H1 (cell line): ENCODE measurements at regions not wholly inside any gene's neighbourhood (a gene's known extent, or its start where the extent isn't known, plus 50 kb on each side); places are given as distances from the start of the nearest gene placed in this dataset.

Experiments used
- BACH1 ChIP-seq: IDR thresholded peaks from 2 replicates; pipeline ENCODE4 v1.6.1; 2012; ENCODE audit warnings: low read length, improper control_type of control experiment
- BRCA1 ChIP-seq: IDR thresholded peaks from 2 replicates; pipeline ENCODE4 v1.6.1; 2012; ENCODE audit warnings: low read depth, low read length, improper control_type of control experiment
- CTBP2 ChIP-seq: IDR thresholded peaks from 2 replicates; pipeline ENCODE4 v1.7.0; 2011; ENCODE audit warnings: borderline replicate concordance, mild to moderate bottlenecking, moderate library complexity, mixed read lengths, low read length; ENCODE audit not compliant: insufficient read depth, insufficient read length
- EP300 ChIP-seq, 2 experiments: IDR thresholded peaks; 1 replicate in 1 of 2; 2 replicates in 1 of 2; pipeline ENCODE4 v1.6.1; 2011 to 2012; ENCODE audit warnings: low read depth in 2 of 2, low read length in 2 of 2, mild to moderate bottlenecking in 2 of 2, borderline replicate concordance in 1 of 2, inconsistent platforms in 1 of 2, moderate library complexity in 1 of 2
- HDAC2 ChIP-seq, 2 experiments: fragments of 300-600 bp in 1 of 2; sonication (generic) in 1 of 2; IDR thresholded peaks; 2 replicates each; pipeline ENCODE4 v1.6.1; 2011 to 2012; ENCODE audit warnings: low read depth in 2 of 2, low read length in 2 of 2, mild to moderate bottlenecking in 2 of 2, moderate library complexity in 2 of 2, borderline replicate concordance in 1 of 2, inconsistent platforms in 1 of 2
- JUND ChIP-seq: IDR thresholded peaks from 2 replicates; pipeline ENCODE4 v1.6.1; 2011; ENCODE audit warnings: mild to moderate bottlenecking, improper control_type of control experiment, low read length
- KDM4A ChIP-seq: IDR thresholded peaks from one replicate; pipeline ENCODE4 v1.7.1; 2012; ENCODE audit warnings: low read depth, mild to moderate bottlenecking, moderate library complexity, low read length, inconsistent platforms; ENCODE audit not compliant: severe bottlenecking
- MAFK ChIP-seq: IDR thresholded peaks from 2 replicates; pipeline ENCODE4 v1.6.1; 2012; ENCODE audit warnings: low read depth, mild to moderate bottlenecking, improper control_type of control experiment, low read length
- RFX5 ChIP-seq: IDR thresholded peaks from 2 replicates; pipeline ENCODE4 v1.6.1; 2011; ENCODE audit warnings: low read depth, low read length, improper control_type of control experiment, borderline replicate concordance
- SP1 ChIP-seq: IDR thresholded peaks from 2 replicates; pipeline ENCODE4 v1.6.1; 2011; ENCODE audit warnings: low read depth, low read length
- SP4 ChIP-seq: IDR thresholded peaks from 2 replicates; pipeline ENCODE4 v1.6.1; 2012; ENCODE audit warnings: low read length, inconsistent platforms
- SRF ChIP-seq: IDR thresholded peaks from 2 replicates; pipeline ENCODE4 v1.6.1; 2011; ENCODE audit warnings: mild to moderate bottlenecking, low read depth, low read length, moderate library complexity
- TF ChIP-seq, protein P1 (sequence below): fragments of 300-600 bp; sonication (generic); IDR thresholded peaks from 2 replicates; pipeline ENCODE4 v1.7.1; 2012; ENCODE audit warnings: low read length, moderate library complexity, mild to moderate bottlenecking, inconsistent platforms; ENCODE audit not compliant: insufficient replicate concordance

DNA sequence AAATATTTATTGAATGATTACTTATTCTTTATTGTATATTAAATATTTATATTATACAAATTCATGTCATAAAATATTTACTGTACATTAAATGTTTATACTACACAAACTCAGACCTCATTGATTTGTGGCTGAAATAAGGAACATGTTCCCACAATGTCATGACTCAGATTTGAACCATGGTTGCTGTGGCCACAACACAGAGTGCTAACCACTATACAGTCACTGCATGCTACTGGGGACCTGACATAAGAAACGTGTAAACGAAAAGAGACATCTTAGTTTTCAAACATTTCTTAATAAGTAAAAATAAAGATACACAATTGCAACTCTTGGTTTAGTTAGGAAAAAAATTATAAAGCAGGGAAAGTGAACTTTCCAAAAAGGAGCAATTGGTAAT lies 99.1 kb upstream of the AGTR1 start (continued):
- TF ChIP-seq, protein P1, sequence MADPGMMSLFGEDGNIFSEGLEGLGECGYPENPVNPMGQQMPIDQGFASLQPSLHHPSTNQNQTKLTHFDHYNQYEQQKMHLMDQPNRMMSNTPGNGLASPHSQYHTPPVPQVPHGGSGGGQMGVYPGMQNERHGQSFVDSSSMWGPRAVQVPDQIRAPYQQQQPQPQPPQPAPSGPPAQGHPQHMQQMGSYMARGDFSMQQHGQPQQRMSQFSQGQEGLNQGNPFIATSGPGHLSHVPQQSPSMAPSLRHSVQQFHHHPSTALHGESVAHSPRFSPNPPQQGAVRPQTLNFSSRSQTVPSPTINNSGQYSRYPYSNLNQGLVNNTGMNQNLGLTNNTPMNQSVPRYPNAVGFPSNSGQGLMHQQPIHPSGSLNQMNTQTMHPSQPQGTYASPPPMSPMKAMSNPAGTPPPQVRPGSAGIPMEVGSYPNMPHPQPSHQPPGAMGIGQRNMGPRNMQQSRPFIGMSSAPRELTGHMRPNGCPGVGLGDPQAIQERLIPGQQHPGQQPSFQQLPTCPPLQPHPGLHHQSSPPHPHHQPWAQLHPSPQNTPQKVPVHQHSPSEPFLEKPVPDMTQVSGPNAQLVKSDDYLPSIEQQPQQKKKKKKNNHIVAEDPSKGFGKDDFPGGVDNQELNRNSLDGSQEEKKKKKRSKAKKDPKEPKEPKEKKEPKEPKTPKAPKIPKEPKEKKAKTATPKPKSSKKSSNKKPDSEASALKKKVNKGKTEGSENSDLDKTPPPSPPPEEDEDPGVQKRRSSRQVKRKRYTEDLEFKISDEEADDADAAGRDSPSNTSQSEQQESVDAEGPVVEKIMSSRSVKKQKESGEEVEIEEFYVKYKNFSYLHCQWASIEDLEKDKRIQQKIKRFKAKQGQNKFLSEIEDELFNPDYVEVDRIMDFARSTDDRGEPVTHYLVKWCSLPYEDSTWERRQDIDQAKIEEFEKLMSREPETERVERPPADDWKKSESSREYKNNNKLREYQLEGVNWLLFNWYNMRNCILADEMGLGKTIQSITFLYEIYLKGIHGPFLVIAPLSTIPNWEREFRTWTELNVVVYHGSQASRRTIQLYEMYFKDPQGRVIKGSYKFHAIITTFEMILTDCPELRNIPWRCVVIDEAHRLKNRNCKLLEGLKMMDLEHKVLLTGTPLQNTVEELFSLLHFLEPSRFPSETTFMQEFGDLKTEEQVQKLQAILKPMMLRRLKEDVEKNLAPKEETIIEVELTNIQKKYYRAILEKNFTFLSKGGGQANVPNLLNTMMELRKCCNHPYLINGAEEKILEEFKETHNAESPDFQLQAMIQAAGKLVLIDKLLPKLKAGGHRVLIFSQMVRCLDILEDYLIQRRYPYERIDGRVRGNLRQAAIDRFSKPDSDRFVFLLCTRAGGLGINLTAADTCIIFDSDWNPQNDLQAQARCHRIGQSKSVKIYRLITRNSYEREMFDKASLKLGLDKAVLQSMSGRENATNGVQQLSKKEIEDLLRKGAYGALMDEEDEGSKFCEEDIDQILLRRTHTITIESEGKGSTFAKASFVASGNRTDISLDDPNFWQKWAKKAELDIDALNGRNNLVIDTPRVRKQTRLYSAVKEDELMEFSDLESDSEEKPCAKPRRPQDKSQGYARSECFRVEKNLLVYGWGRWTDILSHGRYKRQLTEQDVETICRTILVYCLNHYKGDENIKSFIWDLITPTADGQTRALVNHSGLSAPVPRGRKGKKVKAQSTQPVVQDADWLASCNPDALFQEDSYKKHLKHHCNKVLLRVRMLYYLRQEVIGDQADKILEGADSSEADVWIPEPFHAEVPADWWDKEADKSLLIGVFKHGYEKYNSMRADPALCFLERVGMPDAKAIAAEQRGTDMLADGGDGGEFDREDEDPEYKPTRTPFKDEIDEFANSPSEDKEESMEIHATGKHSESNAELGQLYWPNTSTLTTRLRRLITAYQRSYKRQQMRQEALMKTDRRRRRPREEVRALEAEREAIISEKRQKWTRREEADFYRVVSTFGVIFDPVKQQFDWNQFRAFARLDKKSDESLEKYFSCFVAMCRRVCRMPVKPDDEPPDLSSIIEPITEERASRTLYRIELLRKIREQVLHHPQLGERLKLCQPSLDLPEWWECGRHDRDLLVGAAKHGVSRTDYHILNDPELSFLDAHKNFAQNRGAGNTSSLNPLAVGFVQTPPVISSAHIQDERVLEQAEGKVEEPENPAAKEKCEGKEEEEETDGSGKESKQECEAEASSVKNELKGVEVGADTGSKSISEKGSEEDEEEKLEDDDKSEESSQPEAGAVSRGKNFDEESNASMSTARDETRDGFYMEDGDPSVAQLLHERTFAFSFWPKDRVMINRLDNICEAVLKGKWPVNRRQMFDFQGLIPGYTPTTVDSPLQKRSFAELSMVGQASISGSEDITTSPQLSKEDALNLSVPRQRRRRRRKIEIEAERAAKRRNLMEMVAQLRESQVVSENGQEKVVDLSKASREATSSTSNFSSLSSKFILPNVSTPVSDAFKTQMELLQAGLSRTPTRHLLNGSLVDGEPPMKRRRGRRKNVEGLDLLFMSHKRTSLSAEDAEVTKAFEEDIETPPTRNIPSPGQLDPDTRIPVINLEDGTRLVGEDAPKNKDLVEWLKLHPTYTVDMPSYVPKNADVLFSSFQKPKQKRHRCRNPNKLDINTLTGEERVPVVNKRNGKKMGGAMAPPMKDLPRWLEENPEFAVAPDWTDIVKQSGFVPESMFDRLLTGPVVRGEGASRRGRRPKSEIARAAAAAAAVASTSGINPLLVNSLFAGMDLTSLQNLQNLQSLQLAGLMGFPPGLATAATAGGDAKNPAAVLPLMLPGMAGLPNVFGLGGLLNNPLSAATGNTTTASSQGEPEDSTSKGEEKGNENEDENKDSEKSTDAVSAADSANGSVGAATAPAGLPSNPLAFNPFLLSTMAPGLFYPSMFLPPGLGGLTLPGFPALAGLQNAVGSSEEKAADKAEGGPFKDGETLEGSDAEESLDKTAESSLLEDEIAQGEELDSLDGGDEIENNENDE: no peak
- TF ChIP-seq RFX5: no peak
- no peak for TF ChIP-seq KDM4A
- TF ChIP-seq HDAC2 (IDR thresholded peaks at IDR 0.05; ENCODE audit: borderline replicate concordance in 1 of 2, low read depth in 2 of 2, low read length in 2 of 2): no peak
- TF ChIP-seq JUND: no peak
- no peak for TF ChIP-seq SP4
- no peak for TF ChIP-seq EP300 (IDR thresholded peaks at IDR 0.05; ENCODE audit: borderline replicate concordance in 1 of 2, low read depth in 2 of 2, low read length in 2 of 2)
- TF ChIP-seq BACH1: no peak
- no peak for TF ChIP-seq BRCA1
- TF ChIP-seq SRF: no peak
- TF ChIP-seq MAFK: no peak
- no peak for TF ChIP-seq SP1
- TF ChIP-seq CTBP2: no peak
